ENCODE measurements at regions not wholly inside any gene's neighbourhood (a gene's known extent, or its start where the extent isn't known, plus 50 kb on each side); places are given as distances from the start of the nearest gene placed in this dataset.

DNA sequence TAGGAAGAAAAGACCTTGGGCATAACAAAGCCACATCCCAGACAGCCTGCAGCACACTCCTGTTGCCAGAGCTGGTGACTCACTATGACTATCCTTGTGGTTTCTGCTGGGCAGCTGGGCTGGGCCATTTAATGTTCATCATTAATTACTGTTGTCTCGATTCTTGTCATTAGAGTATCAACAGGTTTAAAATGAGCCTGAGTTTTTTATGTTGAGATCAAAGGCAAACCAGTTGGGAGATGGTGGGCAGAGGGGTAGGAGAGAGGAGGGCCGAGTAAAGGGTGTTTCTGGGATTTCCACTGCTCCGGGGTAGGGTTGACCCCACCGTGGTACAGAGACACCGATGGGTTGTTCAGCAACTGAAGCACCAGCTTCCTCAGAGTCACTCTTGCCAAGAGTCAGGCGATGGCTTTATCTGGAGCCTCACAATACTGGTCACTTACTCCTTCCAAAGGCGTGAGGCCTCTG lies 128.7 kb upstream of the LYZL1 start:
- DNase-seq (ENCODE audit: low read depth): no peak

DNA sequence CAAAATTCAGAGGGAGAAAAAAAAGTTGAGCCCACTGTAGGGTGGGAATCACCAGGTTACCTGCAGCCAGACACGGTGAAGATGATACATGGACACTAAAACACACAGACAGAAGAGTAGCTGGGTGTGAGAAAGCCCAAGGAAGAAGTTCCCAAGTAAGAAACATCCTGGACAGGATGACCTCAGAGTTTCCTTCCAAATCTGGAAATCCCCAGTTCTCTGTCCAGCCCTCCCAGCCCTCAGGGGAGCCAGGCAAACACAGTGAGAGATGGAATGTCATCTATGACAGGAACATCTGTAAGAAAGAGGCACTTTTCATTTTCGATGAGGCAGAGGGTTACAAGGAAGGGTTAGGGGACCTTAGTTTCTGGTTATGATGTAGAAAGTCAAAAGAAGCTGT lies 125.1 kb upstream of the LYZL1 start:
- DNase-seq (ENCODE audit: low read depth): no peak

DNA sequence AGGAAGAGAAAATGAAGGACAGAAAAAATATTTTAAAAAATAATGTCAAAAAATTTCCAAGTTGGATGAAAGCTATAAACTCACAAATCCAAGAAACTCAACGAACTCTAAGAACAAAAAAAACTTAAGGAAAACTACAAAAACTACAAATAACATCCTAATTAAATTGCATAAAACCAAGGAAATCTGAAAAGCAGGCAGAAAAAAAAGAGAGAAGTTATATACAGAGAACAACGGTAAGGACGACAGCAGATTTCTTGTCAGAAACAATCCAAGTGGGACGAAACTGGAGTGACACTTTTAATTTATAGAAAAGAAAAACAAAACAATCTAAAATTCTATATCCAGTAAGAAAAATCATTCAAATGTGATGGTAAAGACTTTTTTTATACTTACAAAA lies 122.2 kb upstream of the LYZL1 start:
- no peak for DNase-seq (ENCODE audit: low read depth)

DNA sequence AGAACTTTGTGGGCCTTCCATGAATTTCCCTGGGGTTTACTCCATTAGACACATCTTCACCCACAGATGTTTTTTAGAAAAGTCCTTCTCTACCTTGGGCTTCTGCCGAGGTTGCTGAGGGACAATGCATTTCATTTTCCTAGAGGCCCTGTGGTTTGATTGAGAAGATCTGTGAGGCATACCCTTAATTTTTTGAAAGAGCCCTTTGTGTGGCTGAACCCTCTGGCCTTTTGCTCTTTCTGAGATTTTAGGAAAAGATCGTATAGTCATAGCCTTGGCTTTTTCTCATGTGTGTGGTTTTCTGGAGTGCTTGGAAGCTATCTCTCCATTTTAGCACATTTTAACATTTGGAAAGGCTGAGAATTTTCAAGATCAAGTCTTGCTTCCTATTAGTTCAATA lies 119.8 kb upstream of the LYZL1 start:
- DNase-seq (ENCODE audit: low read depth): no peak

DNA sequence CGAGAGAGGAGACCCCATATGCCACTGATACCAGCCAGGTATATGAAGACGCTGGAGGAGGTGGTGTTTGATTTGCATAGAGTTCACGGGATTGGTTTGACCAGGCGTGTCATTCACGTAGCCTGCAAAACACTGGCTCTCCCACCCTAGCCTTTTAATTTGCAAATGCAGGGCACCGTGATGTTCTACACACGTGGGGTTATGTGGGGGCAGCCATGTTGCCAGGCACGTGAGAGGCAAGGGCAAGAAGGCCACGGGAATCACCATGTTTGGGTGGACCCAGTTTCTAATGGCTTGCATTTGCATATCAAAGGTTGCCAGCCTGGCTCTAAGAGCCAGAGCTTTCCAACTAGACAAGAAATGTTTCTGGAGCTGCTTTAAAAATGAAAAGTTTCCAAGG lies 117.2 kb upstream of the LYZL1 start:
- DNase-seq (ENCODE audit: low read depth): no peak

DNA sequence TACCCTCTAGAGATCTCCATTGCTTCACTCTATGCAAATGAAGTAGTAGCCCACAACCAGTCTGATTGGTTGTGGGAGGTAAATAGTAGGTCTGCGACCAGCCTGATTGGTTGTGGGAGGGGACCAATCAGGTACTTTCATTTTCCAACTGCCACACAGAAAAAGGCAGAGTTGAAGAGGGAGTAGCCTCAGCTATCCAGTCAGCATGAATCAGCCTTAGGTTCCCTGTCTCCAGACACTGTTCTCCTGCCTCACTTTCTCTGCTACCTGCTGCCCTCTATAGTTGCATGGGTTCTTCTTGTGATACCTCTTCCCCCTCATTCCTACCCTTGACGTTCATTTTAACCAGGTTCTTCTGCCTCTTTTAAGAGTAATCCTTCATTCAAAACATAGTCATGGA lies 114.5 kb upstream of the LYZL1 start:
- DNase-seq (ENCODE audit: low read depth): no peak

DNA sequence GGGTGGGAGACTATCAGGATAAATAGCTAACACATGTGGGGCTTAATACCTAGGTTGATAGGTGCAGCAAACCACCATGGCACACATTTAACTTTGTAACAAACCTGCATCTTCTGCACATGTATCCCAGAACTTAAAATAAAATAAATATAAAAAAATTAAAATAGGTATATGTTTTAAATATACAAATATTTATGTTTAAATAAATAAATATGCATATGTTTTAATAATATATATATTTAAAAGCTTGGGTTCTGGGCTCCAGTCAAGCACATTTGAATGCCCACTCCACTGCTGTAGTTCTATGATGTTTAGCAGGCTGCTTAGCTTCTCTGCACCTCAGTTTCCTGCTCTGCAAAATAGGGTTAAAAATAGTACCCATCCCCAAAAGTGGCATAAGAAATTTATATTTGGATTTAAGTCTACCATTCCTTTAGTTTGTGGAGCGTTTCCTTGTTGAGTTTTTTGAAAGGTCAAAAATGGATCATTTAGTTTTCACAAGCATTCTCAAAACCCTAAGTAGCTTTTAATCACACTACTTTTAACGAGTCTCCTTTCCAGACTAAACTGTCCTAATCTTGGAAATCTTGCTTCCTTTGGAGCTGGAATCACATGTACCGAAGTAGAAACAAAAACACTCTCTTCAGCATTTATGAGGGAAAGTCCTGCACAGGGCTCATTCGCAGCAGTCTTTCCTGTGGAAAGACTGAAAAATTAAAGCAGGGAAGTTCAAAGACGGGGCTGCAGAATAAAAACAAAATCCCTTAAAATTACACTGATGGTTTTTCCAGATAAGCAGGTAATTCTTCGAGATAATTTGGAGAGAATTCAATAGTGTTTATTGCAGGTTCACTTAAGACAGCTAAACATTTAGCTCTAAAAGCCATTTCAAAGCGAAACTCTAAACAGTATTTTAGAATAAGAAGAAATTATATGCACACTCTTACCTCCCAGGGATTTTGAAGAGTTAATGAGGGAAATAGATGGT lies 111.7 kb upstream of the LYZL1 start:
- no peak for DNase-seq (ENCODE audit: low read depth)

DNA sequence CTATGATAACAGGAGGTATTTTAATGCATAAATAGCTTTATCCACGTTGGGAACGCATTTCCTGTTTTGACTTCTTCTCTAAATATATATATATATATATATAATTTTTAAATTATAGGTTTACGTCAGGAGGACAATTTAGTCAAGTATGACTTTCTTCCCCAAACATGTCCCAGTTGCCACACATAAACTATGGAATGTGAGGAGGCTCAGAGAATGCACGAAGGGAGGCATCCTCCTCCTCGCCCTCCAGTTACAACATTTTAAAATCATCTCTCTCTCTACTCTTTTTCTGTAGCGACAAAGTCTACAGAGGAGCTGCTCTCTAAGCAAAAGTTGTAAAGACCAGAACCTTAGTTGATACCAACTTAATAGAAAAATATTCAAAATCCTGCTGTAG lies 106.9 kb upstream of the LYZL1 start:
- DNase-seq (ENCODE audit: low read depth): no peak

DNA sequence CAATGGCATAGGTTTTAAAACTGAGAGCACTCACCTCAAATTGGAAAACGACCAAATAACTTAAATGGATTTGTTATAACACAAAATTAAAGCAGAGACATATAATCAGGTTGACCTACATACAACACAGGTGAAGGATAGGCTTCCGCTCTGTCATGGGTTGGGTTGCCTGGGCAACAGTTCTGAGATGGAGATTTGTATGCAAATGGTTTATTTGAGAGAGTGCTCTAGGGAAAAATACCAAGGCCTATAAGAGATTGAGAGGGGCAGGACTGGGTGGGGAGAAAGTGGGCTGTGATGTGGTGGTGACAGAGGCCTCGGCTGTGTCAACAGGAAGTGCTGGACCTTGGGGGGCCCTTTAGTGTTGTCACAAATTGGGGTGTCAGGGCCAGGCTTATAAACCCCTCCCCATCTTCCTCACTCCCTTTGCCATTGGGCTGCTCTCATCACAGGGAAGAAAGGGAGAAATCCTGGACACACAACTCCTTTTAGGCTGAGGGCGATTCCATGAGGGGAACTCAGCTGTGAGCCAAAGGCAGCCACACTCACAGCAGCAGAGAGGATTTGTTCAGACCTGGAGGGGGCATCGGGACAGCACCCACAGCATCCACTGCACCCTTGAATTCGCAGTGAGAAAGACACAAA lies 105.4 kb upstream of the LYZL1 start:
- DNase-seq (ENCODE audit: low read depth): no peak

DNA sequence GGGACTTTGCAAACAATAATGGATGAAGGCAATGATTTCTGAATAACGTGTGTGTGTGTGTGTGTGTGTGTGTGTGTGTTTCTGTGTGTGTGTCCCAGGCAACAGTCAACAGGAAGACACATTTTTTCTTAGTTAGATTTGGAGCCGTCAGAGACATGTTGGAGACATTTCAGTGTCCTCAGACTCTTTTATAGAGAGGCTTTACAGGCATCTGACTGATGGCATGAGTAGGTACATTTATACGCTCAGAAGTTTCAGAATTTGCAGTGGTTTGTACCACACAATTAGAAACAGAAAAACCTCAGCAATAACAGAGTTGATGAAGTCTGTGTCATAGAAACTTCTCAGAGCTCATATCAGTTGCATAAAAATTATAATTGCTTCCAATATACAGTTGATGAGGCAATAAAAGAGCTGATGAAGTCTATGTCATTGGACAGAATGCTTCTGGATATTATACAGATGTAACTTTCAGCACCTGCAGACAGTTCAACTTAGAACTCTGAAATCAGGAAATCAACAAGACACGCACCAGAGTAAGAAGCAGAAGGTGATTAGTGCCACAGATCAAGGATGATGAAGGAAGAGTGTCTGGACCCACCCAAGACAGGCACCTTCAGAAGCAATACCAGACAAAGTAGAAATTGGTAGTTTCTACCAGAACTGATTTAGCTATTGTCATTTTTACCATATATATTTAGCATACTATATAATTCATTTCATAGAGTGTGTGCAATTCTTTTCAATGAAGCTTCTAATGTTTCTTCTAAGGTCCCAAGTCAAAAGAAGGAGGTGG lies 104.5 kb upstream of the LYZL1 start:
- DNase-seq (ENCODE audit: low read depth): no peak

DNA sequence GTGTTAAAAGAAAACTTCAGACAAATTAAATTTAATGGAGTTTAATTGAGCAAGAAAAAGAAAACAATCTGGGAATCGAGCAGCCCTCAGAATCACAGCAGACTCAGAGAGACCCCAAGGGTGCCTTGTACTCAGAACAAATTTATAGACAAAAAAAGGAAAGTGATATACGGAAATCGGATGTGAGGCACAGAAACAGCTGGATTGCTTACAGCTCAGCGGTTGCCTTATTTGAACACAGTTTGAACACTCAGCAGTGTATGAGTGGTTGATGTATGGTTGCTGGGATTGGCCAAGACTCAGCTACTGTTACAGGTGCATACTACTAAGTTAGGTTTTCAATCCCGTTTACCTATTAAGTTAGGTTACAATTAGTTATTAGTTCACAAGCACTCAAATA lies 103.8 kb upstream of the LYZL1 start:
- DNase-seq (ENCODE audit: low read depth): no peak

DNA sequence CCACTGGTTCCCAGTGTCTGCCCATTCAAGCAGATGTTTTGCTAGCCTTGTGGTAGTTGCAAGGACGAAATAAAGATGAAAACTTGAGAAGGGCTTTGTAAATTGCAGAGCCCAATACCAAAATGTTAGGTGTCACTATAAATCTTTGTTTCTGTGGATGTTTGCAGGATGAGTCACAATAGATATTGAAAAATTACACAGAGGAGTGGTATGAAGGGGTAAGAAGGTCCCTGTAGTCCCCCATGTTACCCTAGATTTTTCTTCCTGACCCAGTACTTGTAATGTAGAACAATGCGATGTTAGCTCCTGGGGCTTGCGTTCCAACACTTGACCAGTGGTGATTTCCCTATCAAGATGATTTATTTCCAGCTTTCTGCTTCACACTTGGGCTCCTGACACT lies 102.6 kb upstream of the LYZL1 start:
- no peak for DNase-seq (ENCODE audit: low read depth)

DNA sequence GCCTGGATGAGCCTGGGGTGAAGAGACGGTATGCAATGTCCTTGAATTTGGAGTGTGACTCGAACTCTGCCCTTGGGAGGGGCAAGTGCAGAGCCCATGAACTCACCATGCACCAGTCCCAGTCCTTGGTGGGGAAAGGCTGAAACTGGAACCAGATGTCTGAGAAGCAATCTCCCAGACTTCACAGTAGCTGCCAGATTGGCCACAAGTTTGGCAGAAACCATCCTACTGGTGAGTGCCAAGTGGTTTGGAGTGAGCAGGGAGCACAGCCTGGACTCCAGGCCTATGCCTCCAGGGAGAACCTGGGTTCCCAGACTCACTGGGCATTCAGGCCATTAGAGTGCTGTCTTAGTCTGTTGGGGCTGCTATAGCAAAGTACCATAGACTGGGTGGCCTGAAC lies 99.6 kb upstream of the LYZL1 start:
- no peak for DNase-seq (ENCODE audit: low read depth)

DNA sequence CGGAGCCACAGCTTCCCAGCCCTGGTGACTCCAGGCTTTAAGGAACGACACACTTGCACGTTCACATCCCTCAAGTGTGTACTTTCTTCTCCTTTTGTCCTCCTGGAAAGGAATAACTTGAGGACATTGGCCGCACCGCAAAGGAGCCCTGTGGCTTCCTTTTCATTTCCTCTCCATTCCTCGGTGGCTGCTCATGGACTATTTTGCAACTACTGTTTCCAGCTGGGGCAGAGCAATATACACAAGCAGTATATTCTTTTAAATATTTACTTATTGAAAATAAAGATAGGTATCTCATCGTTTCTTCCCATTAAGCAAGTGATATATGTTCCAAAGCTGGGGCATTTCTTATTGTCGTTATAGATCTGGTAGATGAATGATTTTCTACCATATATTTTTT lies 97.2 kb upstream of the LYZL1 start:
- DNase-seq (ENCODE audit: low read depth): no peak

DNA sequence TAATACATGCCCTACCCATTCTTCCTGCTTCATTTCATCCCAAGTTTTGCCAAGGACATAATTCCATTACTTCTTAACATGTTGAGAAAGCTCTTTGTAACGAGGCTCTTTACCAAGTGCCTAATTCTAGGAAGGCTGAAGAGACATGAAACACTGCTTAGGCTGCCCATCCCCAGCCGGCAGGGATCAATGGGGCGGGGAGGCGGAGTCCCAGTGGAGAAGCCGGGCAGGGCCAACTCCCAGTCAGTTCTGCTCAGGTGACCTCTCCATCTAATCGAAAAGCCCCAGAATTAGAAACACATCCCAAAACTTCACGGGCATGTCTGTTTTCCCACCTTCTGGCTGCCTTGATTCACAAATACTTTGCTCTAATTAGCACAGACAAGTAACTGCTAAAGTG lies 89.5 kb upstream of the LYZL1 start:
- no peak for DNase-seq (ENCODE audit: low read depth)

DNA sequence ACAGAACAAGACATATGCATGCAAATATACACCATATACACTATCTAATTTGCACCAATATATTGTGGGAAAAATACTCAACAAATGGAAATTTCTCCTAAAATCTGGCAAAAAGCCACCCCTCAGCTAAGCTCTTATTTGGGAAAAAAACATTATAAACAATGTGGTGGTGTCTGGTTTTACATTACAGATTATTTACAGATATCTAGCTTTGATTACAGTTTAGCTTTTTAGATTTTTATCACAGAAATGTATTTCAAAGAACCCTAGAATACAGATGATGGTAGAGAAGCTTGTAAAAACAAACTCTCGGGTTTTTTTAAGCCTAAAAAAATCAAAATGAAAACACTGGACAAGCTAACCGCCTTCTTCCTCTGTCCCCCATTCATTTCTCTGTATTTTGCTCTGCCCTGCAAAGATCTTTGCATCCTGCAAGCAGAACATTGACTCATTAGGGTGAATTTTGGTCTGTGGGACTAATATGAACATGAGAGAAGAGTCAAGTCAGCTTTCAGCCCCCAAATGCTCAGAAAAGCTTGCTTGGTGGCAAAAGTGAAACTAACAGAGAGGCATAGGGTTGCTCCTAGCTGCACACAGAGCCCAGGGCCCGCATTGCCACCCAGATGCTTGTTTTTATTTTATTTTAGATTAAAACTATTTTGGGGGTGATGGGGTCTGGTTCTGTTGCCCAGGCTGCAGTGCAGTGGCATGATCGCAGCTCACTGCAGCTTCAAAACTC lies 88.8 kb upstream of the LYZL1 start:
- DNase-seq (ENCODE audit: low read depth): no peak

DNA sequence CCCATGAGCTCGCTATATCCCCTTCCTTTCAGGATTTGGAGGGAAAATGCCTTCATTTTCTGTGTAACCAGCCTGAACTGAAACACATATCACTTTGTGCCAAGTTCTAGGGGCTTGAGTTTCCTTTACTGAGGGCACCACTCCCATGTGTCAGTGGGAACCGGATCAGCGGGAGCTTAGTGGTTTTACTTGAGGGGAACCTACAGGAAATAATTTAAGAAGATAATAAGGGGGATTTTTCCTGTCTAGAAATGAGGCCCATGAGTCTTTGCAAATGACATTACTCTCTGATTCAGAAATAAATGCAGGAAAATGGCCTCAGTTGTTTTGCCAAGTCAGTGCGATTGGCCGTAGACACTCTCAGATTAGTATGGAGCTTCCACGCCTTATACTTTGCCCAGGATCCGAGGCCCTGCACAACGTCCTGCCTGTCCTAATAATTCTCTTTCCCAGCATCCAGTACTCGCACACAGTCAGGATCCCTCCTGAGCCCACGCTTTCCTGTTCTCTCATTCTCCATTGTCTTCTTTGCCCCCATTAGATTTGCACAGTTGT lies 86.4 kb upstream of the LYZL1 start:
- DNase-seq (ENCODE audit: low read depth): no peak

DNA sequence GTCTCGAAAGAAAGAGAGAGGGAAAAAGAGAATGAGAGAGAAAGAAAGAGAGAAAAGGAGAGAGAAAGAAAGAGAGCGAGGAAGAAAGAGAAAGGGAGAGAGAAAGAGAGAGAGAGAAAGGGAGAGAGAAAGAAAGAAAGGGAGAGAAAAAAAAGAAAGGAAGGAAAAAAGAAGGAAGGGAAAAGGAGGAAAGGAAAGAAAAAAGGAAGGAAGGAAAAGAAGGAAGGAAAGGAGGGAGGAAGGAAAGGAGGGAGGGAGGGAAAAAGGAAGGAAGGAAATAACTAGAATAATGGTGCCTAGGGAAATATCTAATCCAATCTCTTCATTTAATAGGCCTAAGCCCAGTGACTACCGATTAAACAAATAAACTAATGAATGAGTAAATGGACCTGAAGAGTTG lies 85.4 kb upstream of the LYZL1 start:
- DNase-seq (ENCODE audit: low read depth): no peak

DNA sequence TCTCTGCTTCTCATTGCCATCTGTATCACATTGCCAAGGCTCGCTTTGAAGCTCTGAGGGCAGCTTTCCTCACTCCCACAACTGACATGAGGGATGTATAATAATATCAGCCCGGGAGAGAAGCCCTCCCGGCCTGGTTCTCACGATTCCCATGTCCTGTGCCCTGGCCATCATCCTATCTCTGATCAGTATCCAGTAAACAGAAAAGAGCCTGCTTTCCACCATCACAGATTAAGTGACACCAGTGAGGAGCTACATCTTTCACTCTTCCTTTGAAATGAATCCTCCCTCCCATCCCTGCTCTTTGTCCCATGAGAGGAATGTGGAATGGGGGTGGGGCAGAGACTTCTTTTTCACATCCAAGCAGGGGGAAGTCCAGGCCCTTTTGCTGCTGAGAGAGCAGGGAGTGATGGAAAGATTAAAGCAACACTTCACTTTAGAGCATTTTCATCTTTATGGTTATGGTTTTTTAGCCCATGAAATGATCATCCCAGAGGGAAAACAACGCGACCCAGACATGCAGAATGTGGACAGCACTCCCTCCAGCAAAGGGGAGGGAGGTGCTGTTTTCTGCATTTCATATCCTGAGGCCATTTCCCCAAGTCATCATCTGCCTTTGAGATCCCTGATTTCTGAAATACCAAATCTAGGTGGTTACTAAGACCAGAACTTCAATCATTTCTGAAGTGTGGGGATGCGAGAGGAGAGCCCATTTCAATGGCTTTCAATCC lies 84.6 kb upstream of the LYZL1 start:
- DNase-seq (ENCODE audit: low read depth): no peak

DNA sequence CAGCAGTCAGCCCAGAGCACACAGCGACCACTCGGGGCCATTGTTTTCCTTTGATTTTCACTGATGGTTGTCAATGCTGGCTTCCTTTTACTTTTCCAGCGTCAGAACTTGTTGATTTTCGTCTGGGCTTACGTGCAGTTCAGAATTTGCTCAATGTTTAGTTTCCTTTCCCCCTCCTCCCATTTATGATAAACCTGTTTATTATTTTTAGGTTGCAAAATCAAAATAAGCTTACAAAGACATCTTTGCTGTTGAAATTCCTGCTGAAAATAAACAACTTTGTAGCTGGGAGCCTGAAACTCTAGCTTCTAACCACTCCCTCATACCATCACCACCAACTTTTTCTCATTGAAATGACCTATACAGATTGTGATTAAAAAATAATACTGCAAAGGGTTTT lies 83.1 kb upstream of the LYZL1 start:
- no peak for DNase-seq (ENCODE audit: low read depth)

DNA sequence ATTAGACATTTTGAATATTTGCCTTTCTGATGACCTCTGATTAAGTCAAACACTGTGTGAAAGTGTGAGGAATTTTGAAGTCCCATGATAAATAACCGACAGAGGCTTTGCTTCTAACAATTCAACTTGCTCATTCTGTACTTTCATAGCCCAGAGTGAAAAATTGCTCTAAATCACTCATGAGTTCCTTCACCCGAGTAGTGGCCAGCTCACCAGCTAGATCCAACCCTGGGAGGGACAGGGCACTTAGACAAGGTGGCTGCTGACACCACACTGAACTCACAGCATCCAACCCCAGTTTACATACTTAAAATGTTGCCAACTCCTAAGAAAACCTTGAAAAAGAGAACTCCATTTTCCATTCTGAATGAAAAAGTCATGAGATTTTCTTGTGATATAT lies 80.0 kb upstream of the LYZL1 start:
- no peak for DNase-seq (ENCODE audit: low read depth)

Measured in HS-5 (cell line).